Gastrocnemius medialis (tissue), 4 donors: ENCODE measurements at regions not wholly inside any gene's neighbourhood (a gene's known extent, or its start where the extent isn't known, plus 50 kb on each side); places are given as distances from the start of the nearest gene placed in this dataset.

Experiments used
- ATAC-seq, 2 donors: fragments of 150-250 bp; one replicate each; pipeline ENCODE4 v1.9.1; 2016
- DNase-seq, 2 donors: peaks; one replicate each; pipeline ENCODE4 v3.0.0-alpha.2; 2019
- H3K27ac ChIP-seq, 4 donors: fragments of 200-600 bp; sonication (generic); 1 replicate in 1 of 4; 2 replicates in 3 of 4; pipeline ENCODE4 v1.5.1; 2016 to 2018; ENCODE audit warnings: mild to moderate bottlenecking in 2 of 4, moderate library complexity in 1 of 4
- H3K27me3 ChIP-seq, 3 donors: fragments of 200-600 bp; sonication (generic) in 2 of 3; 1 replicate in 1 of 3; 2 replicates in 2 of 3; pipeline versions ENCODE4 v1.5.1 to v1.6.0; 2016 to 2019; ENCODE audit warnings: mild to moderate bottlenecking in 1 of 3, moderate library complexity in 1 of 3
- H3K36me3 ChIP-seq, 2 donors: fragments of 200-600 bp; sonication (generic) in 1 of 2; one replicate each; pipeline ENCODE4 v1.5.1; 2017 to 2018
- H3K4me1 ChIP-seq, 2 donors: fragments of 200-600 bp; sonication (generic) in 1 of 2; one replicate each; pipeline ENCODE4 v1.5.1; 2016 to 2017; ENCODE audit warnings: mild to moderate bottlenecking in 2 of 2
- H3K4me3 ChIP-seq, 4 donors: fragments of 200-600 bp; sonication (generic) in 3 of 4; 1 replicate in 1 of 4; 2 replicates in 3 of 4; pipeline ENCODE4 v1.5.1; 2016 to 2019; ENCODE audit warnings: mild to moderate bottlenecking in 2 of 4
- H3K9me3 ChIP-seq, 3 donors: fragments of 200-600 bp; sonication (generic) in 2 of 3; 1 replicate in 1 of 3; 2 replicates in 2 of 3; pipeline ENCODE4 v1.5.1; 2016 to 2019
- POLR2A ChIP-seq, 2 donors: fragments of 450-650 bp; IDR thresholded peaks; one replicate each; pipeline ENCODE4 v1.6.1; 2017; ENCODE audit warnings: antibody characterized with exemption in 2 of 2, mild to moderate bottlenecking in 2 of 2, moderate library complexity in 2 of 2
- in situ Hi-C, 4 donors: fragments of 200-750 bp; cut with MboI; loops; one replicate each; pipeline versions ENCODE4 v1.15.0 to v1.8.0; 2017; ENCODE audit warnings: low sequenced_read_pairs in 4 of 4
- intact Hi-C: fragments of 100-400 bp; cut with DNase I; formaldehyde crosslinking; loops from one replicate; pipeline ENCODE4 v1.15.1; 2023; ENCODE audit warnings: low total_unique reads
- TF ChIP-seq, protein P1 (sequence below), 5 experiments: fragments of 450-650 bp in 3 of 5; fragments of 200-600 bp in 2 of 5; sonication (generic) in 2 of 5; IDR thresholded peaks in 4 of 5; conservative IDR thresholded peaks in 1 of 5; 1 replicate in 4 of 5; 2 replicates in 1 of 5; pipeline ENCODE4 v1.5.1; 2016 to 2019; ENCODE audit warnings: antibody characterized with exemption in 5 of 5, mild to moderate bottlenecking in 3 of 5, moderate library complexity in 3 of 5

DNA sequence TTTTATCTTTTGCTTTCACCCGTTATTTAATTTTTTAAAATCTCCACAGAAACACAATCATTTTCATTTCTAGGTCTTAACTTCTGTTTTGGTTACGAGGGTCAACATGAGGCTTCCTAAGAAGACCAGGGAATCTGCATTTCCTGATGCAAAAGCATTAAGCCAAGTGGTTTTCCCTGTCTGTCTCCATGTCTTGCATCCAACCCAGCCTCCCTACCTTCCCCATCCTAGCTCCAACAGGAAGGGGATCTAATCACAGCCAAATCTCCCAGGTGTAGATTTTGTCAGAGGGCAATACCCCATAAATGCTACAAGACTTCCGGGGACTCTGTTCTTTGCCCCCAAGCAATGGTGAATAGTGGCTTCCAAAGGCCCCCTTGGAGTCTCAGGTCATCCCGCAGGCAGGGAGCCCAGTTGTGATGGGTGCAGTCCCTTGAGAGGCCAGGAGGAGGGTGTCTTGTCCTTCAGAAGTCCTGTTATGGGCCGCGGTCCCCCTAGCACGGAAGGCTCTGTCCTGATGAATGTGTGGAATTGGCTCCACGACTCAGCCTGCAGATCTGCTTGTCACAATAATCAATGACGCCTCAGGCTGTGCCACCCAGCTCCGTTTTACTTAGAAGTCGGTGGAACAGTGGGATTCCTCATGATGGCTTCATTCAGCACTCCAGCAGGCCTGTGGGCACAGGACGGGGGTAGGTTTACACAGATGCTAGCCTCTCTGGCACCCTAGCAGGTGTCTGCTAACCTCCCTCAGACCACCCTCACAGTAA, 141.1 kb downstream of the RGS9 start:
- no peaks in the 10 kb centered on the region for H3K4me1 ChIP-seq
- peaks cover 0 to 15% (median 0%) of the 10 kb centered on the region in 3 donors for H3K27me3 ChIP-seq
- H3K27ac ChIP-seq: no peak overlapping the region
- H3K9me3 ChIP-seq: peaks cover 0 to 7% (median 0%) of the 10 kb centered on the region in 3 donors
- in situ Hi-C loops (loop anchor here in 2 of 4 donors (25.0 kb wide), 1 partner anchor 884 kb away; no protein-coding TSS in a partner anchor), intact Hi-C loops (no loop called here)
- peak in 1 of 2 donors; percentile 18 for DNase-seq
- no peaks in the 10 kb centered on the region for H3K36me3 ChIP-seq
- no peak for TF ChIP-seq POLR2A (IDR thresholded peaks at IDR 0.05)
- TF ChIP-seq, protein P1, sequence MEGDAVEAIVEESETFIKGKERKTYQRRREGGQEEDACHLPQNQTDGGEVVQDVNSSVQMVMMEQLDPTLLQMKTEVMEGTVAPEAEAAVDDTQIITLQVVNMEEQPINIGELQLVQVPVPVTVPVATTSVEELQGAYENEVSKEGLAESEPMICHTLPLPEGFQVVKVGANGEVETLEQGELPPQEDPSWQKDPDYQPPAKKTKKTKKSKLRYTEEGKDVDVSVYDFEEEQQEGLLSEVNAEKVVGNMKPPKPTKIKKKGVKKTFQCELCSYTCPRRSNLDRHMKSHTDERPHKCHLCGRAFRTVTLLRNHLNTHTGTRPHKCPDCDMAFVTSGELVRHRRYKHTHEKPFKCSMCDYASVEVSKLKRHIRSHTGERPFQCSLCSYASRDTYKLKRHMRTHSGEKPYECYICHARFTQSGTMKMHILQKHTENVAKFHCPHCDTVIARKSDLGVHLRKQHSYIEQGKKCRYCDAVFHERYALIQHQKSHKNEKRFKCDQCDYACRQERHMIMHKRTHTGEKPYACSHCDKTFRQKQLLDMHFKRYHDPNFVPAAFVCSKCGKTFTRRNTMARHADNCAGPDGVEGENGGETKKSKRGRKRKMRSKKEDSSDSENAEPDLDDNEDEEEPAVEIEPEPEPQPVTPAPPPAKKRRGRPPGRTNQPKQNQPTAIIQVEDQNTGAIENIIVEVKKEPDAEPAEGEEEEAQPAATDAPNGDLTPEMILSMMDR (IDR thresholded peaks at IDR 0.05 in 4 of 5, conservative IDR thresholded peaks at IDR 0.05 in 1 of 5): peak; percentile 24 to 51 (median 34)
- peak in 1 of 2 donors; percentile 51 for ATAC-seq
- H3K4me3 ChIP-seq: no peak overlapping the region

DNA sequence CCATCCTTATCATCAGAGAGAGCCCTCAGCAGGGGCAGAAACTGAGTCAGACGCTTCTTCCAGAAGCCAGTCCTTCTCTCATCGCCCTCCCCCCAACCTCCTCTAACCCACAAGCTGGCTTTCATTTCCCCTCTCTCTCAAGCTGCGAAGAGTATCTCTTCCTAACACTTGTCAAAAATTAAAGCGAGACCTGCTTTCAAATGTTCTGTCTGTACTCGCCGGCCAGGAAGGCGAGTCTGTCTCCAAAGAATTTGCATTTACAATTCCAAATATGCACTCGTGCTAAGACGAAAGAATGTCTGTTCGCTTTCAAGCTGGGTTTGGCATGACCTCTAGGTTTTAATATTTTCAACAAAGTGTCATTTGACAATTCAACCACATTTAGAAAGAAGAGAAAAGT, 140.4 kb downstream of the RGS9 start:
- Histone ChIP-seq H3K36me3 (no peaks in the 10 kb centered on the region), H3K4me3 (no peak overlapping the region), H3K9me3 (peaks cover 0 to under 1% (median 0%) of the 10 kb centered on the region in 3 donors), H3K27ac (no peak overlapping the region), H3K27me3 (peaks cover 0 to 15% (median 0%) of the 10 kb centered on the region in 3 donors), H3K4me1 (no peaks in the 10 kb centered on the region)
- ATAC-seq (no peak), DNase-seq (no peak)
- TF ChIP-seq, protein P1 (IDR thresholded peaks at IDR 0.05 in 4 of 5, conservative IDR thresholded peaks at IDR 0.05 in 1 of 5): no peak
- TF ChIP-seq POLR2A (IDR thresholded peaks at IDR 0.05): no peak
- intact Hi-C loops (no loop called here), in situ Hi-C loops (loop anchor here in 2 of 4 donors (25.0 kb wide), 1 partner anchor 885 kb away; no protein-coding TSS in a partner anchor)
